HG02610 (cell line): ENCODE measurements at regions not wholly inside any gene's neighbourhood (a gene's known extent, or its start where the extent isn't known, plus 50 kb on each side); places are given as distances from the start of the nearest gene placed in this dataset.

Source experiments
- ATAC-seq: cut with Tn5 transposase; IDR thresholded peaks from one replicate; pipeline ENCODE4 v1.9.1; 2021; ENCODE audit warnings: mild to moderate bottlenecking, moderate library complexity; ENCODE audit not compliant: unreplicated experiment

- ATAC-seq, result no peak
These were observed 113.2 kb upstream of the FAM9B start for GRCh38 chrX:9147086-9147485.

GRCh38 chrX:9147726-9148125, 113.8 kb upstream of the FAM9B start:
- ATAC-seq, result no peak

DNA sequence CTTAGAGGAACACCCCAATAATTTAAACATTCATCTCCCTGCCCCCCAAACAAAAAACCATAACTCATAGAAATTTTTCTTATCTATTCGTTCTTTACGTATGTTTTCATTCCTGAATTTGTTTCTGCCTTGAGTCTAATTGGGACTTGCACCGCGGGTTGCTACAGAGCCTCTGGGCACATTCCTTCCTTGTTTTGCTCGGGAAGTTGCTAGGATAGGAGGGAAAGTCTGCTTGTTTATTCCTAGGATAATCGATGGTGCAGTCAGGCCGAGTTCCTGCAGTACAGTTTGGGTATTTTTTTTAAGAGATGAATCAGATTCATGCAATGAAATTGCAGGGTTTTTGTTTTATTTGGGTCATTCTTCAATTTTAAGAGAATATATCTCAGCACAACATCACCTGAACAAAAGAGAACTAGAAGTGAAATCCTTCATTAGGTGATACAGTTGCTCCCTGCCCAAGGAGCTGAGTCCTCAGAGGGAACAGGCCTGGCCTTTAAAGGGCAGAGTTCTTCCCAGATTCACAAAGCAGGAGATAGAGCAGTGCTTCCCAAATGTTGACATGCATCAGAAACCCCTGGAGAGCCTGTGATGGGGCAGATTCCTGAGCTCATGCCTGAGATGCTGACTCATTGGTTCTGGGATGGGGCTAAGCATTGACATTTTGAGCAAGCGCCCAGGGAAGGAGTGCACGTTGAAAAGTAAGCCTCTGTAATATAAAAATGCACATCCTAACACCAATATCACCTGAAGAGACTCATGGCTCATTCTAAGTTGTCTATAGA, 114.9 kb upstream of the FAM9B start:
- ATAC-seq, result no peak

- no peak for ATAC-seq
These were observed 115.7 kb upstream of the FAM9B start for GRCh38 chrX:9149501-9150245.

DNA sequence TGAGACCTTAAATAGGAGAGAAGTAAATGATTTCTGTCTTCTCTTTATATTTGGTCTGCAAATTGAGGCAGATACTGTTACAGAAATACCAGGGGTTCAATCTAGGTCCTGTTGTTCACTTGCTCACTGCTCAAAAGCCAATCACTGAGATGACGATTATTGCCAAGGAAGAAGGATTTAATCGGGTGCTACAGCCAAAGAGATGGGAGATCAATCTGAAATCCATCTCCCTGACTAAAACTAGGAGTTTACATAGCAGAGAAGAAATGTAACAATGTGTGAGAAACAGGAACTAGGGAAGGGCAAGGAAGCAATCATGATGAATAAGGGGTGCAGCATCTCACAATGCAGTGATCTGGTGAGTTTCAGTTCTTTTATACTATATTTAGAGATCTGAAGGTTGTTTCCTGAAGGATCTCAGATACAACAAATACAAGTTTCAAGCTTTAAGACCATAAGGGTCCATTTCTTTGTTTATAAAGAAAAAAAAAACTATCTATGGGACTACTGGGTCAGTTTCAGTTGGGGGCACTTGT, 117.9 kb upstream of the FAM9B start:
- ATAC-seq, result no peak

GRCh38 chrX:9153300-9153699, 119.4 kb upstream of the FAM9B start:
- no peak for ATAC-seq

DNA sequence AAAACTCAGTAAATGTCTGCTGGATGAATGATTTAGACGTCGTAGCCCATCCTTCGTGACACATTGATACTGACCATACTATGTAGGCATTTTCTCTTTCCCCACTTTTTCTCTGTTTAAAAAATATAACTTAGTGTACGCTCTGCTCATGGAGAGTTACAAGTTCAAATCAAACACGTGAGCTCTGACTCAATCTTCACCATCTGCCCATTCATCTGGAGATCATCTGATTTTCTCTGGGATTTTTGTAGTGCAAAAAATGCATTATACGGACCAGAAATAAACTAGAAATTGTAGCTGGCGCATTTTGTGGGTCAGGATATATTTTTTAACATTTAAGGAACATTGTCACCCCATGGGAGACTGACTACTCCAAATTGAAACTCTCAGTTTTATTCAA, 124.7 kb upstream of the FAM9B start:
- no peak for ATAC-seq

DNA sequence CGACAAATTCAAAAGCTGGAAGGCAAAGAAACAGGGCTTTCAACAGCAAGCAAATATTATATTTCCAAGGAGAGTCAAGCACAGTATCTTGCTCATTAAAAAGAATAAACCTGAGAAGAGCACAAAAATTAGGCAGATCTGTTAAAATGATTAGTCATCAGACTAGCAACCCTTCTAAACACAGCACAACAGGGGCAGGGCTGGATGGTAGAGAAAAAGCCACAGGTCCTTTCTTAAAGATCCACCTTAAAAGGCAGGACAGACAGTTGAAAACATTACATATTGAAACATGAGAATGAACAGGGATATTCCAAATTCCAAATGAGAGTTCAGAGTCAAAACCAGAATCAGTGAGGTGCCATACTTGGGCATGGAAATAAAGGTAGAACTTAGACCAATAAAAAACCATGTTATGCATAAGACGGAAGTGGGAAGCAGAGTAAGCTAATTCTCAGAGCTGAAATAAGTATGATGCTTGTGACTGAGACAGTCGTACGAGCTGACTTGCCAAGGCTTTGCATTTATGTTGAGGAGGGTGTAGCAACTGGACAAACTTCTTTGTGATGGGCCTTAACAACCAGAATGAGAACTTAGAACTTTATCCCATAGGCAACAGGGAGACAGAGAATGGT, 126.9 kb upstream of the FAM9B start:
- ATAC-seq, result no peak

GRCh38 chrX:9162698-9163097, 128.8 kb upstream of the FAM9B start:
- no peak for ATAC-seq

- ATAC-seq, result no peak
These were observed 129.3 kb upstream of the FAM9B start for GRCh38 chrX:9163214-9163709.

DNA sequence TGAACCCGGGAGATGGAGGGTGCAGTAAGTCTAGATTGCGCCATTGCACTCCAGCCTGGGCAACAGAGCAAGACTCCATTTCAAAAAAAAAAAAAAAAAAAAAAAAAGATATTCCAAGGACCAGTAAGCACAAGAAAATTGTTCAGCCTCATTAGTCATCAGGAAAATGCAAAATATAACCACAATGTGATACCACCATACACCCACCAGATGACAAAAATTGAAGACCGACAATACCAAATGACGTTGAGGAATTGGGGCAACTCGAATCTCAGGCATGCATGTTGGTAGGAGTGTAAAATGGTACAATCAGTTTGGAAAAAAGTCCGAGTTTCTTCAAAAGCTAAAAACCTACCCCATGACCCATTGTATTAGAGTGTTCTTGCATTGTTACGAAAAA, 130.2 kb upstream of the FAM9B start:
- ATAC-seq, result no peak

GRCh38 chrX:9164533-9165426, 130.9 kb upstream of the FAM9B start:
- no peak for ATAC-seq

DNA sequence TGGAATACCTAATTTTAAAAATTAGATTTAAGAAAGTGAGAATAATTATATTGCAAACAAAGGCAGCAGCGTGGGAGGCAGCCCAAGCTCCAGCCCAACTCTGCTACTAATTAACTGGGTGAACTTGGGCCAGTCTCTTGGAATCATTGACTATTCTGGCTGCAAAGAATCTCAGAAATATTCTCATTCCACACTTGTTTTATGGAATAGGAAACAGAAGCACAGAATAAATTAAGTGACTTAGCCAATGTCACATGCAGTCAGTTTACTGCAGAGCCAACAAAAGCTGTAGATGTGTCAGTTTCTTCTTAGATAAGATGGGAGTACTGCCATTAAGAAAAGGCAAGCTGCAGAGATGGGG, 132.6 kb upstream of the FAM9B start:
- no peak for ATAC-seq

- ATAC-seq, result no peak
These were observed 138.0 kb upstream of the FAM9B start for GRCh38 chrX:9171841-9172463.

DNA sequence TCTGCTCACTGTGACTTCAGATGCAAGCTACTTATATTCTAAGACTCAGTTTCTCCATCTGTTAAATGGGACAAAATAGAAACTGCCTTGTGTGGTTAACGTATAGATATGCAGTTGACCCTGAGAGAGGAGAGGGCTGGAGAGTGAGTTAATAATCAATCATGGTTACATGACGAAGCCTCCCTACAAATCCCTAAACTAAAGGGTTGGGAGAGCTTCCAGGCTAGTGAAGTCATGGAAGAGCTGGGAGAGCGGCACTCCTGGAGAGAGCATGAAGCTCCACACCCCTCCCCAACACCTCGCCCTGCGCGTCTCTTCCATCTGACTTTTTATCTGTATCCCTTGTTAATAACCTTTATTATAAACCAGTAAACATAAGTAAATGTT, 138.5 kb upstream of the FAM9B start:
- no peak for ATAC-seq

GRCh38 chrX:9180623-9181022, 146.7 kb upstream of the FAM9B start:
- no peak for ATAC-seq

DNA sequence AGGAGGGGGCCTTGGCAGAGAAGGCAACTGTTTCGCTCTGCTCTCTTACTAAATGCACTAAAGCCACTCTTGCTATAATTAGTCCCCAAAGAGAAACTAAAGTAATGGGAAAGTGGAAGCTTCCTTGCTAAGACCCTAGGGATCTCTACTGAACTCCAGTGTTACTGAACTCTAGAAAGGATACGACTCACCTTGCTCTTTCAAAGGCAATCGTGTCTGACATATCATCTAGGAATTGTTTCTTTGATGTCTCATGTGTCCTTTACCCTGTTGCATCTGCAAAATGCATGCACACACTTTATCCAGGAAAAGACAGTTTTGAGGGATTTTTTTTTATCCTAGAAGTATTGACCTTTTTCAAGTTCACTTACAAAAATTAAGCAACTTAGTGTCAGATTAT, 148.1 kb upstream of the FAM9B start:
- no peak for ATAC-seq

DNA sequence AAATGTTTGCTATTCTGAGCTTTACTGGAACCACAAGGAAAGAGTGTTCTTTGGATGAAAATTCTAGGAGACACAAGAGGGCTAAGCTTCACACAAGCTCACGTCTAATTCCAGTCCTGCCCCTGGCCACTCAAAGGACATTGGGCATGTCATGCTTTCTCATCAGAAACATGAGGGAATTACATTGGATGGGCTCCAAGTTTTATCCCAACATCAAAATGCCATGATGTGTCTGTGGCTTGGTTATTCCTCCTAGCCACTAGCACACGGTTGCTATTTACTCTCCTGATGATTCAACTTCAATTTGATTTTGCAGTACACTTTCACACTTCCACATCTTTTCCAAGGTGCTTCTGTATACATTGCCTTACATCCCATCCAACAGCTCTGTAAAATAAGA, 149.6 kb upstream of the FAM9B start:
- ATAC-seq, result no peak

GRCh38 chrX:9184211-9184610, 150.3 kb upstream of the FAM9B start:
- ATAC-seq, result no peak

DNA sequence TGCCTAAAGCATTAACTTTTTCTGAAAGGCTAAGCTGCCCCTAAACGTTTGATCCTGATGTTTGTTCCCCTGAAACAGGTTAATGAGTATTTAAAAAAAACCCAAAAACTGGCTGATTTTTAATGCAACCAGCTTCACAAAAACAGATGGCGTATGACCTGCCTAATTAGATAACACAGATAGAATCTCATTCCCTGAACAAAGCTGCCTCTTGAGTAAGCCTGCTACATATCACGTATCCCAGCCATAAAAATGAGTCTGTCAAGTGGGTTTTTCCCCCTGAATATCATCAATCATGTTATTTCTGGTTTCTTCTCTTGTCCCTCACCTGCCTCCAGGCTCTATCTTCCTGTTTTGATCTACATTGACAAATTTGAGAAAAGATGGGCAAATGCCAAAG, 154.2 kb upstream of the FAM9B start:
- ATAC-seq, result no peak
